ENCODE measurements at regions not wholly inside any gene's neighbourhood (a gene's known extent, or its start where the extent isn't known, plus 50 kb on each side); places are given as distances from the start of the nearest gene placed in this dataset.
"Not testable (repeated sequence)": the region's sequence is repeated elsewhere in the genome, so short reads cannot be mapped to it uniquely, and the experiment has no call there.

GRCh38 chr12:114815026-114815795, 131.2 kb upstream of the TBX3 start:
- no peak for DNase-seq (ENCODE audit: low spot score)

GRCh38 chr12:114812858-114813761, 129.1 kb upstream of the TBX3 start:
- peak; percentile 46 for DNase-seq (ENCODE audit: low spot score)

GRCh38 chr12:114812384-114812783, 128.4 kb upstream of the TBX3 start:
- no peak for DNase-seq (ENCODE audit: low spot score)

- DNase-seq (ENCODE audit: low spot score): no peak
Measured at GRCh38 chr12:114809097-114809496, 125.1 kb upstream of the TBX3 start.

- DNase-seq (ENCODE audit: low spot score): not testable (repeated sequence)
Measured at GRCh38 chr12:114801381-114801780, 117.4 kb upstream of the TBX3 start.

- not testable (repeated sequence) for DNase-seq (ENCODE audit: low spot score)
Measured at GRCh38 chr12:114800566-114800965, 116.6 kb upstream of the TBX3 start.

- DNase-seq (ENCODE audit: low spot score): peak; percentile 96
Measured at GRCh38 chr12:114799574-114800487, 115.9 kb upstream of the TBX3 start.

- no peak for DNase-seq (ENCODE audit: low spot score)
Measured at GRCh38 chr12:114794049-114794558, 110.1 kb upstream of the TBX3 start.

GRCh38 chr12:114790276-114790675, 106.3 kb upstream of the TBX3 start:
- no peak for DNase-seq (ENCODE audit: low spot score)

GRCh38 chr12:114789821-114790220, 105.8 kb upstream of the TBX3 start:
- no peak for DNase-seq (ENCODE audit: low spot score)

GRCh38 chr12:114789276-114789675, 105.3 kb upstream of the TBX3 start:
- DNase-seq (ENCODE audit: low spot score): no peak

GRCh38 chr12:114784526-114784925, 100.6 kb upstream of the TBX3 start:
- no peak for DNase-seq (ENCODE audit: low spot score)

- DNase-seq (ENCODE audit: low spot score): no peak
Measured at GRCh38 chr12:114783089-114783618, 99.2 kb upstream of the TBX3 start.

GRCh38 chr12:114780746-114781399, 96.9 kb upstream of the TBX3 start:
- DNase-seq (ENCODE audit: low spot score): no peak

GRCh38 chr12:114779647-114780046, 95.7 kb upstream of the TBX3 start:
- DNase-seq (ENCODE audit: low spot score): no peak

- no peak for DNase-seq (ENCODE audit: low spot score)
Measured at GRCh38 chr12:114779186-114779585, 95.2 kb upstream of the TBX3 start.

- peak; percentile 68 for DNase-seq (ENCODE audit: low spot score)
Measured at GRCh38 chr12:114776731-114777442, 92.9 kb upstream of the TBX3 start.

- no peak for DNase-seq (ENCODE audit: low spot score)
Measured at GRCh38 chr12:114774699-114775098, 90.7 kb upstream of the TBX3 start.

- DNase-seq (ENCODE audit: low spot score): peak; percentile 60
Measured at GRCh38 chr12:114774197-114774596, 90.2 kb upstream of the TBX3 start.

- DNase-seq (ENCODE audit: low spot score): no peak
Measured at GRCh38 chr12:114770323-114770722, 86.3 kb upstream of the TBX3 start.
